ENCODE measurements at regions not wholly inside any gene's neighbourhood (a gene's known extent, or its start where the extent isn't known, plus 50 kb on each side); places are given as distances from the start of the nearest gene placed in this dataset.

DNA sequence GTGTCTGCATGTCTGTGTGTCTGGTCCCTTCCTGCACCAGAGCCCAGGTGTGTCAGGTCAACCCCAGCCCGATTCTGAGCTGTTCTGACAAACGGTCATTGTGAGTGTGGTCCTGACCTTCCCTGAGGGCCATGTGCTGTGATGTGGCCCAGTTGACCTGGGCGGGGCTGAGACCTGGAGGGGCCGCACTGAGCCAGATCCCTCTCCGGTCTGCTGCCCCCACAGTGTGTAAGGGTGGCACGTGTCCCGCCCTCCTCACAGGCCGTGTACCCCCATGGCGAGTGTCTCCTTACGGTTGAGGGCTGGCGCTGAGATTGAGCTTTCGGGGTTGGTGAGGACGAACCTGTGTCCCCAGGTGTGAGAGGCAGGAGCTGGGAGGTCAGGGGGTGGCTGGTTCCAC is 136.5 kb downstream of the MRPL36 start:
- no TSS peak for BruUV-seq (replicated peaks)
- Histone ChIP-seq H3K4me1 (ENCODE audit: control insufficient read depth, insufficient read depth, low read length) (peaks cover 4% of the 10 kb centered on the region), H3K27me3 (ENCODE audit: control insufficient read depth, insufficient read depth, low read length) (peaks cover 9% of the 10 kb centered on the region; the same call in 1 of the 2 replicates), H3K4me3 (ENCODE audit: low read depth in 2 of 2, low read length in 2 of 2) (no peak overlapping the region), H3K36me3 (ENCODE audit: control insufficient read depth, insufficient read depth, low read length) (peaks cover 3% of the 10 kb centered on the region; the same call in 1 of the 2 replicates), H3K9me3 (ENCODE audit: control insufficient read depth, insufficient read depth, low read depth, low read length) (no peaks in the 10 kb centered on the region), H3K27ac (ENCODE audit: low read length) (no peak overlapping the region)
- in situ Hi-C loops (cut with HindIII; ENCODE audit: low pct_unique_long_range_greater_than_20kb, low sequenced_read_pairs) = no loop called here
- DNase-seq (ENCODE audit: low read depth, low spot score) (no peak), ATAC-seq (no peak)
- intact Hi-C loops (cut with micrococcal nuclease; ENCODE audit: unreplicated experiment) = no loop called here
- no peak for TF ChIP-seq TCF7L2 (IDR thresholded peaks at IDR 0.05; ENCODE audit: low read depth, low read length)
- no peak for TF ChIP-seq POLR2AphosphoS5 (IDR thresholded peaks at IDR 0.05; ENCODE audit: low read depth, low read length)
- TF ChIP-seq, protein P1, sequence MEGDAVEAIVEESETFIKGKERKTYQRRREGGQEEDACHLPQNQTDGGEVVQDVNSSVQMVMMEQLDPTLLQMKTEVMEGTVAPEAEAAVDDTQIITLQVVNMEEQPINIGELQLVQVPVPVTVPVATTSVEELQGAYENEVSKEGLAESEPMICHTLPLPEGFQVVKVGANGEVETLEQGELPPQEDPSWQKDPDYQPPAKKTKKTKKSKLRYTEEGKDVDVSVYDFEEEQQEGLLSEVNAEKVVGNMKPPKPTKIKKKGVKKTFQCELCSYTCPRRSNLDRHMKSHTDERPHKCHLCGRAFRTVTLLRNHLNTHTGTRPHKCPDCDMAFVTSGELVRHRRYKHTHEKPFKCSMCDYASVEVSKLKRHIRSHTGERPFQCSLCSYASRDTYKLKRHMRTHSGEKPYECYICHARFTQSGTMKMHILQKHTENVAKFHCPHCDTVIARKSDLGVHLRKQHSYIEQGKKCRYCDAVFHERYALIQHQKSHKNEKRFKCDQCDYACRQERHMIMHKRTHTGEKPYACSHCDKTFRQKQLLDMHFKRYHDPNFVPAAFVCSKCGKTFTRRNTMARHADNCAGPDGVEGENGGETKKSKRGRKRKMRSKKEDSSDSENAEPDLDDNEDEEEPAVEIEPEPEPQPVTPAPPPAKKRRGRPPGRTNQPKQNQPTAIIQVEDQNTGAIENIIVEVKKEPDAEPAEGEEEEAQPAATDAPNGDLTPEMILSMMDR (IDR thresholded peaks at IDR 0.05) = no peak
- no peak for TF ChIP-seq SIN3A (IDR thresholded peaks at IDR 0.05; ENCODE audit: borderline replicate concordance, insufficient read depth, low read depth, low read length)
- TF ChIP-seq, protein P2, sequence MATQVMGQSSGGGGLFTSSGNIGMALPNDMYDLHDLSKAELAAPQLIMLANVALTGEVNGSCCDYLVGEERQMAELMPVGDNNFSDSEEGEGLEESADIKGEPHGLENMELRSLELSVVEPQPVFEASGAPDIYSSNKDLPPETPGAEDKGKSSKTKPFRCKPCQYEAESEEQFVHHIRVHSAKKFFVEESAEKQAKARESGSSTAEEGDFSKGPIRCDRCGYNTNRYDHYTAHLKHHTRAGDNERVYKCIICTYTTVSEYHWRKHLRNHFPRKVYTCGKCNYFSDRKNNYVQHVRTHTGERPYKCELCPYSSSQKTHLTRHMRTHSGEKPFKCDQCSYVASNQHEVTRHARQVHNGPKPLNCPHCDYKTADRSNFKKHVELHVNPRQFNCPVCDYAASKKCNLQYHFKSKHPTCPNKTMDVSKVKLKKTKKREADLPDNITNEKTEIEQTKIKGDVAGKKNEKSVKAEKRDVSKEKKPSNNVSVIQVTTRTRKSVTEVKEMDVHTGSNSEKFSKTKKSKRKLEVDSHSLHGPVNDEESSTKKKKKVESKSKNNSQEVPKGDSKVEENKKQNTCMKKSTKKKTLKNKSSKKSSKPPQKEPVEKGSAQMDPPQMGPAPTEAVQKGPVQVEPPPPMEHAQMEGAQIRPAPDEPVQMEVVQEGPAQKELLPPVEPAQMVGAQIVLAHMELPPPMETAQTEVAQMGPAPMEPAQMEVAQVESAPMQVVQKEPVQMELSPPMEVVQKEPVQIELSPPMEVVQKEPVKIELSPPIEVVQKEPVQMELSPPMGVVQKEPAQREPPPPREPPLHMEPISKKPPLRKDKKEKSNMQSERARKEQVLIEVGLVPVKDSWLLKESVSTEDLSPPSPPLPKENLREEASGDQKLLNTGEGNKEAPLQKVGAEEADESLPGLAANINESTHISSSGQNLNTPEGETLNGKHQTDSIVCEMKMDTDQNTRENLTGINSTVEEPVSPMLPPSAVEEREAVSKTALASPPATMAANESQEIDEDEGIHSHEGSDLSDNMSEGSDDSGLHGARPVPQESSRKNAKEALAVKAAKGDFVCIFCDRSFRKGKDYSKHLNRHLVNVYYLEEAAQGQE (IDR thresholded peaks at IDR 0.05; ENCODE audit: insufficient read depth in 1 of 2, low read depth in 2 of 2, low read length in 1 of 2) = no peak
- POLR2A ChIA-PET = no interaction called here
- CTCF ChIA-PET = no interaction called here

DNA sequence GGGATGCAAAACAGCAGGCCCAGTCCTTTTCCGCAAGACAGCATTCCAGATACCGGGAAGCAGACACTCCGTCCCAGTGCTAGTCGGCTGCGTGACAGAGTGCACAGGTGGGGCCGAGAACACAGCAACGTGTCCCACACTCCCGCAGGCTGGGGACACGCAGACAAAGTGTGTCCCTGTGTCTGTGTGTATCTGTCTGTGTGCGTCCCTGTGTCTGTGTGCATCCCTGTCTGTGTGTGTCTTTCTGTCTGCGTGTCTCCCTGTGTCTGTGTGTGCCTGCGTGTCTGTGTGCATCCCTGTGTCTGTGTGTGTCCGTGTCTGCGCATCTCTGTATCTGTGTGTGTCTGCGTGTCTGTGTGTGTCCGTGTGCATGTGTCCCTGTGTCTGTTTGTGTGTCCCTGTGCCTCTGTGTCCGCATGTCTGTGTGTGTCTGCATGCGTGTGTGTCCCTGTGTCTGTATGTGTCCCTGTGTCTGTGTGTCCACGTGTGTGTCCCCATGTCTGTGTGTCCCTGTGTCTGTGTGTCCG is 137.0 kb downstream of the MRPL36 start:
- no peak for DNase-seq (ENCODE audit: low read depth, low spot score)
- intact Hi-C loops (cut with micrococcal nuclease; ENCODE audit: unreplicated experiment) = no loop called here
- ChIA-PET CTCF (no interaction called here), POLR2A (no interaction called here)
- TF ChIP-seq, protein P1 (IDR thresholded peaks at IDR 0.05) = no peak
- TF ChIP-seq SIN3A (IDR thresholded peaks at IDR 0.05; ENCODE audit: borderline replicate concordance, insufficient read depth, low read depth, low read length) (no peak), POLR2AphosphoS5 (IDR thresholded peaks at IDR 0.05; ENCODE audit: low read depth, low read length) (no peak), TCF7L2 (IDR thresholded peaks at IDR 0.05; ENCODE audit: low read depth, low read length) (no peak)
- TF ChIP-seq, protein P2 (IDR thresholded peaks at IDR 0.05; ENCODE audit: insufficient read depth in 1 of 2, low read depth in 2 of 2, low read length in 1 of 2) = no peak
- Histone ChIP-seq H3K4me3 (ENCODE audit: low read depth in 2 of 2, low read length in 2 of 2) (no peak overlapping the region), H3K27ac (ENCODE audit: low read length) (no peak overlapping the region), H3K9me3 (ENCODE audit: control insufficient read depth, insufficient read depth, low read depth, low read length) (no peaks in the 10 kb centered on the region), H3K36me3 (ENCODE audit: control insufficient read depth, insufficient read depth, low read length) (peaks cover 3% of the 10 kb centered on the region; the same call in 1 of the 2 replicates), H3K4me1 (ENCODE audit: control insufficient read depth, insufficient read depth, low read length) (peaks cover 4% of the 10 kb centered on the region), H3K27me3 (ENCODE audit: control insufficient read depth, insufficient read depth, low read length) (peaks cover 9% of the 10 kb centered on the region; the same call in 1 of the 2 replicates)
- no TSS peak for BruUV-seq (replicated peaks)
- ATAC-seq = no peak
- in situ Hi-C loops (cut with HindIII; ENCODE audit: low pct_unique_long_range_greater_than_20kb, low sequenced_read_pairs) = no loop called here

Data from Panc1 (cell line).